H1 (cell line): ENCODE measurements at regions not wholly inside any gene's neighbourhood (a gene's known extent, or its start where the extent isn't known, plus 50 kb on each side); places are given as distances from the start of the nearest gene placed in this dataset.
A peak's percentile ranks its signal among the peaks of the same experiment; 100 is the strongest.

Experiments
- CTCF ChIA-PET: fragments of 300-600 bp; sonication (Branson Sonifier 250); formaldehyde crosslinking; loops from one replicate; lab custom pipeline; 2021; ENCODE audit not compliant: partially characterized antibody; lab: Charles Lee
- POLR2A ChIA-PET: fragments of 300-600 bp; sonication (Branson Sonifier 250); formaldehyde crosslinking; loops from one replicate; lab custom pipeline; 2021; ENCODE audit warnings: inconsistent platforms; ENCODE audit not compliant: partially characterized antibody; lab: Charles Lee
- DNase-seq, 2 experiments: peaks; one replicate each; pipeline versions ENCODE4 v3.0.0 to v3.0.0-alpha.2; 2010 to 2022; ENCODE audit warnings: low spot score in 2 of 2, low read depth in 1 of 2, mixed read lengths in 1 of 2
- FAIRE-seq: peaks from 2 replicates; lab custom pipeline; 2011; peaks lifted over from hg19 to GRCh38; lab: Jason Lieb, UNC
- H2AFZ ChIP-seq: 2 replicates; pipeline ENCODE4 v1.8.1; 2012; ENCODE audit warnings: low read length, inconsistent platforms
- H2AK5ac ChIP-seq: 2 replicates; pipeline ENCODE4 v1.6.1; 2013; ENCODE audit warnings: low read depth, low read length
- H2BK120ac ChIP-seq: replicated peaks from 2 replicates; pipeline ENCODE3; 2013; ENCODE audit warnings: low read depth, low read length, inconsistent platforms
- H2BK12ac ChIP-seq: 2 replicates; pipeline ENCODE4 v1.6.1; 2013; ENCODE audit warnings: low read depth, low read length
- H2BK15ac ChIP-seq: 2 replicates; pipeline ENCODE4 v1.6.1; 2013; ENCODE audit warnings: low read length
- H2BK20ac ChIP-seq: 2 replicates; pipeline ENCODE4 v1.6.1; 2013; ENCODE audit warnings: low read length
- H2BK5ac ChIP-seq: 2 replicates; pipeline ENCODE4 v1.6.1; 2013; ENCODE audit warnings: low read depth, low read length
- H3K14ac ChIP-seq: 2 replicates; pipeline ENCODE4 v1.6.1; 2013; ENCODE audit warnings: inconsistent platforms; ENCODE audit not compliant: insufficient read length
- H3K18ac ChIP-seq: 2 replicates; pipeline ENCODE4 v1.6.1; 2013; ENCODE audit warnings: low read length; ENCODE audit errors: extremely low read depth
- H3K23ac ChIP-seq: 2 replicates; pipeline ENCODE4 v1.6.1; 2013; ENCODE audit warnings: inconsistent platforms; ENCODE audit not compliant: insufficient read length
- H3K23me2 ChIP-seq: 2 replicates; pipeline ENCODE4 v1.6.1; 2013; ENCODE audit warnings: low read depth, low read length
- H3K27ac ChIP-seq: 2 replicates; pipeline ENCODE4 v1.6.1; 2011; ENCODE audit warnings: low read depth, low read length, inconsistent platforms
- H3K27me3 ChIP-seq, 4 experiments: replicated peaks in 1 of 4; 1 replicate in 1 of 4; 2 replicates in 3 of 4; pipeline versions ENCODE4 v1.6.1 to v1.8.1; 2011 to 2013; ENCODE audit warnings: low read length in 3 of 4, mild to moderate bottlenecking in 3 of 4, inconsistent platforms in 2 of 4, mixed read lengths in 2 of 4, moderate library complexity in 1 of 4; ENCODE audit not compliant: control insufficient read depth in 3 of 4, insufficient read depth in 3 of 4; ENCODE audit errors: extremely low read depth in 1 of 4
- H3K36me3 ChIP-seq, 4 experiments: 2 replicates each; pipeline versions ENCODE4 v1.6.1 to v1.8.1; 2011 to 2013; ENCODE audit warnings: mild to moderate bottlenecking in 4 of 4, low read length in 3 of 4, moderate library complexity in 2 of 4, control low read depth in 1 of 4, inconsistent platforms in 1 of 4; ENCODE audit not compliant: insufficient read depth in 4 of 4, control insufficient read depth in 2 of 4
- H3K4ac ChIP-seq: replicated peaks from 2 replicates; pipeline ENCODE3; 2013; ENCODE audit warnings: low read length, low read depth, mixed read lengths, inconsistent platforms; ENCODE audit not compliant: insufficient read length
- H3K4me1 ChIP-seq, 4 experiments: replicated peaks in 1 of 4; 1 replicate in 1 of 4; 2 replicates in 3 of 4; pipeline versions ENCODE4 v1.6.1 to v1.8.1; 2011 to 2013; ENCODE audit warnings: low read length in 3 of 4, inconsistent platforms in 2 of 4, mixed read lengths in 1 of 4; ENCODE audit not compliant: insufficient read depth in 4 of 4, control insufficient read depth in 3 of 4
- H3K4me2 ChIP-seq, 2 experiments: 2 replicates each; pipeline versions ENCODE4 v1.6.1 to v1.8.1; 2011 to 2013; ENCODE audit warnings: low read depth in 2 of 2, low read length in 2 of 2, control low read depth in 1 of 2, inconsistent platforms in 1 of 2, mild to moderate bottlenecking in 1 of 2; ENCODE audit not compliant: insufficient read depth in 1 of 2
- H3K4me3 ChIP-seq, 4 experiments: fragments of 200-600, 300-600 bp in 1 of 4; sonication (generic), shearing (Covaris generic), sonication (Bioruptor Twin) in 1 of 4; 2 replicates each; pipeline versions ENCODE4 v1.5.1 to v1.8.1; 2011 to 2016; ENCODE audit warnings: low read length in 4 of 4, low read depth in 3 of 4, control low read depth in 2 of 4, inconsistent platforms in 2 of 4, mild to moderate bottlenecking in 2 of 4, mixed read lengths in 1 of 4, moderate library complexity in 1 of 4; ENCODE audit not compliant: insufficient read depth in 2 of 4; ENCODE audit errors: extremely low read depth in 1 of 4
- H3K56ac ChIP-seq: replicated peaks from 2 replicates; pipeline ENCODE3; 2013; ENCODE audit warnings: low read depth, mild to moderate bottlenecking, mixed read lengths, low read length, inconsistent platforms; ENCODE audit not compliant: insufficient read length
- H3K79me1 ChIP-seq: 2 replicates; pipeline ENCODE4 v1.6.1; 2013; ENCODE audit warnings: low read depth, low read length, control low read depth
- H3K79me2 ChIP-seq, 2 experiments: 2 replicates each; pipeline versions ENCODE4 v1.6.1 to v1.8.1; 2012 to 2013; ENCODE audit warnings: low read length in 2 of 2, mild to moderate bottlenecking in 2 of 2, inconsistent platforms in 1 of 2; ENCODE audit not compliant: insufficient read depth in 2 of 2, control insufficient read depth in 1 of 2
- H3K9ac ChIP-seq, 4 experiments: replicated peaks in 1 of 4; 1 replicate in 1 of 4; 2 replicates in 3 of 4; pipeline versions ENCODE4 v1.6.1 to v1.8.1; 2011 to 2013; ENCODE audit warnings: low read depth in 3 of 4, low read length in 3 of 4, control low read depth in 2 of 4, mild to moderate bottlenecking in 2 of 4, moderate library complexity in 2 of 4, inconsistent platforms in 1 of 4; ENCODE audit errors: extremely low read depth in 1 of 4
- H3K9me3 ChIP-seq, 2 experiments: 2 replicates each; pipeline versions ENCODE4 v1.6.1 to v1.8.1; 2012 to 2013; ENCODE audit warnings: mild to moderate bottlenecking in 2 of 2, moderate library complexity in 2 of 2, control low read depth in 1 of 2, inconsistent platforms in 1 of 2, low read depth in 1 of 2, low read length in 1 of 2, mixed read lengths in 1 of 2; ENCODE audit not compliant: insufficient read depth in 2 of 2
- H4K20me1 ChIP-seq, 2 experiments: replicated peaks in 1 of 2; 2 replicates each; pipeline versions ENCODE3 to v1.8.1; 2011 to 2013; ENCODE audit warnings: inconsistent platforms in 2 of 2, low read length in 2 of 2, mild to moderate bottlenecking in 1 of 2; ENCODE audit not compliant: insufficient read depth in 2 of 2, control insufficient read depth in 1 of 2
- H4K5ac ChIP-seq: 2 replicates; pipeline ENCODE4 v1.6.1; 2013; ENCODE audit warnings: low read length, low read depth, mixed read lengths, inconsistent platforms; ENCODE audit not compliant: insufficient read length
- H4K8ac ChIP-seq: 2 replicates; pipeline ENCODE4 v1.8.0; 2013; ENCODE audit warnings: mild to moderate bottlenecking, moderate library complexity, low read length, inconsistent platforms; ENCODE audit not compliant: insufficient read depth; ENCODE audit errors: extremely low read depth
- H4K91ac ChIP-seq: replicated peaks from 2 replicates; pipeline ENCODE3; 2013; ENCODE audit warnings: low read length, mixed read lengths, inconsistent platforms; ENCODE audit not compliant: insufficient read length
- BACH1 ChIP-seq: IDR thresholded peaks from 2 replicates; pipeline ENCODE4 v1.6.1; 2012; ENCODE audit warnings: low read length, improper control_type of control experiment
- RAD21 ChIP-seq, 2 experiments: IDR thresholded peaks in 1 of 2; conservative IDR thresholded peaks in 1 of 2; 2 replicates each; pipeline ENCODE4 v1.6.1; 2011; ENCODE audit warnings: low read depth in 2 of 2, low read length in 2 of 2, improper control_type of control experiment in 1 of 2, inconsistent platforms in 1 of 2, mild to moderate bottlenecking in 1 of 2, moderate library complexity in 1 of 2
- TCF12 ChIP-seq: IDR thresholded peaks from 2 replicates; pipeline ENCODE4 v1.6.1; 2011; ENCODE audit warnings: low read depth, mild to moderate bottlenecking, low read length
- WGBS, 2 experiments: shearing (Covaris generic) in 1 of 2; methylation state at CpG; one replicate each; pipeline versions ENCODE4 v1.1.6 to v1.1.7; 2013 to 2015; ENCODE audit warnings: low lambda C conversion rate in 2 of 2, mixed read lengths in 2 of 2, inconsistent platforms in 1 of 2, low coverage in 1 of 2, missing lambda C conversion rate in 1 of 2; ENCODE audit not compliant: insufficient replicate concordance in 2 of 2, insufficient coverage in 1 of 2, insufficient read length in 1 of 2; ENCODE audit errors: extremely low coverage in 1 of 2, missing lambda C conversion rate in 1 of 2; 5-methylcytosine and 5-hydroxymethylcytosine counted together
- TF ChIP-seq, protein P1 (sequence below): IDR thresholded peaks from 2 replicates; pipeline ENCODE4 v1.6.1; 2011; ENCODE audit warnings: low read length, improper control_type of control experiment

- no peak overlapping the region for H2BK15ac ChIP-seq
- H3K4me2 ChIP-seq: no peak overlapping the region
- no peak overlapping the region for H2BK20ac ChIP-seq
- H3K14ac ChIP-seq: no peak overlapping the region
- H2BK5ac ChIP-seq: no peak overlapping the region
- H3K4ac ChIP-seq: no peak overlapping the region
- no peak overlapping the region for H2BK120ac ChIP-seq
- DNase-seq (no peak), FAIRE-seq (no peak)
- WGBS, 2 experiments: 88% methylated on average over 2 of the region's 2 CpGs; no CpG with 5 or more reads in 1 of the 2 experiments
- no peak overlapping the region for H3K4me3 ChIP-seq
- no peak overlapping the region for H4K5ac ChIP-seq
- no peaks in the 10 kb centered on the region for H3K23me2 ChIP-seq
- H3K36me3 ChIP-seq: no peaks in the 10 kb centered on the region
- H3K9ac ChIP-seq: no peak overlapping the region
- H3K9me3 ChIP-seq: peaks cover 8 to 10% of the 10 kb centered on the region in 2 experiments; a peak in 1 of 4 replicates
- H3K79me1 ChIP-seq: no peaks in the 10 kb centered on the region
- no peak overlapping the region for H3K18ac ChIP-seq
- H3K27ac ChIP-seq: no peak overlapping the region
- TF ChIP-seq TCF12: no peak
- no peak for TF ChIP-seq BACH1
- peak in 1 of 2 experiments; percentile 24; a peak in 1 of 4 replicates for TF ChIP-seq RAD21 (IDR thresholded peaks at IDR 0.05 in 1 of 2, conservative IDR thresholded peaks at IDR 0.05 in 1 of 2; ENCODE audit: low read depth in 2 of 2, low read length in 2 of 2)
- TF ChIP-seq, protein P1, sequence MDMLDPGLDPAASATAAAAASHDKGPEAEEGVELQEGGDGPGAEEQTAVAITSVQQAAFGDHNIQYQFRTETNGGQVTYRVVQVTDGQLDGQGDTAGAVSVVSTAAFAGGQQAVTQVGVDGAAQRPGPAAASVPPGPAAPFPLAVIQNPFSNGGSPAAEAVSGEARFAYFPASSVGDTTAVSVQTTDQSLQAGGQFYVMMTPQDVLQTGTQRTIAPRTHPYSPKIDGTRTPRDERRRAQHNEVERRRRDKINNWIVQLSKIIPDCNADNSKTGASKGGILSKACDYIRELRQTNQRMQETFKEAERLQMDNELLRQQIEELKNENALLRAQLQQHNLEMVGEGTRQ: no peak
- H3K4me1 ChIP-seq: peaks cover 0 to 6% (median 1%) of the 10 kb centered on the region in 4 experiments; a peak in 2 of 7 replicates
- ChIA-PET CTCF (interaction anchor here (0.6 kb wide), 1 partner anchor 769 kb away, joined by 3 read pairs; no protein-coding TSS in a partner anchor), POLR2A (no interaction called here)
- H3K56ac ChIP-seq: no peak overlapping the region
- H3K27me3 ChIP-seq: peaks cover 0 to 12% (median 7%) of the 10 kb centered on the region in 4 experiments; a peak in 4 of 7 replicates
- no peak overlapping the region for H2AK5ac ChIP-seq
- H4K91ac ChIP-seq: no peak overlapping the region
- no peaks in the 10 kb centered on the region for H3K79me2 ChIP-seq
- H3K23ac ChIP-seq: no peak overlapping the region
- H2BK12ac ChIP-seq: no peak overlapping the region
- H4K20me1 ChIP-seq: no peaks in the 10 kb centered on the region
- no peak overlapping the region for H4K8ac ChIP-seq
- no peak overlapping the region for H2AFZ ChIP-seq
Measured at GRCh38 chr7:156589808-156590207, 50.8 kb upstream of the RNF32 start.
